B cell (primary cell): ENCODE measurements at regions not wholly inside any gene's neighbourhood (a gene's known extent, or its start where the extent isn't known, plus 50 kb on each side); places are given as distances from the start of the nearest gene placed in this dataset.

Experiments
- EZH2 ChIP-seq: IDR thresholded peaks from 2 replicates; pipeline ENCODE4 v1.6.1; 2012; ENCODE audit warnings: borderline replicate concordance, low read depth, mild to moderate bottlenecking, moderate library complexity, low read length; ENCODE audit not compliant: insufficient read depth, poor library complexity, severe bottlenecking
- TF ChIP-seq, protein P1 (sequence below): fragments of 200-600 bp; IDR thresholded peaks from one replicate; pipeline ENCODE4 v1.8.0; 2022; ENCODE audit warnings: antibody characterized with exemption, mild to moderate bottlenecking

DNA sequence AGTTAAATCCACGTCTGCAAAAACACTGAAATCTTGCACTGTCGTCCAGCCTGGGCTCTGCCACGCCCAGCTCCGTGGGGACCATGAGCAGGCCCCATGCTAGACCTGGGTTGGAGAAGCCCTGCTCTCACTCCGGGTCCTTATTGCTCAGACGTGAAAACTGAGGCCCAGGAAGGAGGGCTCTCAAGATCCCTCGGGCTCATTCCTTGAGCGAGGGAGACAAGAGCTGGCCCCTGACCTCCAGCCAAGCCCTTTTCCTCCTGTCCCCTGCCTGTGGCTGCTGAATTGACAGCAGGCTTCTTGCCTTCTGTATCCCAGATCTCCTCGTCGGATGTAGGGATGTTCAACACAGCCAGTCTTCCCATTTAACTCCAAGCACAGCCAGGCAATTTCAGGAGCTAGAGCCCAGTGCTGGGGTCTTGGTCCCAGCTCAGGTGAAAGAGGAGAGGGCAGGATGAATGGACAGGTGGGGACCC lies 109.5 kb downstream of the CPZ start:
- TF ChIP-seq, protein P1, sequence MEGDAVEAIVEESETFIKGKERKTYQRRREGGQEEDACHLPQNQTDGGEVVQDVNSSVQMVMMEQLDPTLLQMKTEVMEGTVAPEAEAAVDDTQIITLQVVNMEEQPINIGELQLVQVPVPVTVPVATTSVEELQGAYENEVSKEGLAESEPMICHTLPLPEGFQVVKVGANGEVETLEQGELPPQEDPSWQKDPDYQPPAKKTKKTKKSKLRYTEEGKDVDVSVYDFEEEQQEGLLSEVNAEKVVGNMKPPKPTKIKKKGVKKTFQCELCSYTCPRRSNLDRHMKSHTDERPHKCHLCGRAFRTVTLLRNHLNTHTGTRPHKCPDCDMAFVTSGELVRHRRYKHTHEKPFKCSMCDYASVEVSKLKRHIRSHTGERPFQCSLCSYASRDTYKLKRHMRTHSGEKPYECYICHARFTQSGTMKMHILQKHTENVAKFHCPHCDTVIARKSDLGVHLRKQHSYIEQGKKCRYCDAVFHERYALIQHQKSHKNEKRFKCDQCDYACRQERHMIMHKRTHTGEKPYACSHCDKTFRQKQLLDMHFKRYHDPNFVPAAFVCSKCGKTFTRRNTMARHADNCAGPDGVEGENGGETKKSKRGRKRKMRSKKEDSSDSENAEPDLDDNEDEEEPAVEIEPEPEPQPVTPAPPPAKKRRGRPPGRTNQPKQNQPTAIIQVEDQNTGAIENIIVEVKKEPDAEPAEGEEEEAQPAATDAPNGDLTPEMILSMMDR, result no peak
- no peak for TF ChIP-seq EZH2
